KMS-11 (cell line): ENCODE measurements at regions not wholly inside any gene's neighbourhood (a gene's known extent, or its start where the extent isn't known, plus 50 kb on each side); places are given as distances from the start of the nearest gene placed in this dataset.

ENCODE experiments used
- H2AFZ ChIP-seq: fragments of 200-600 bp; sonication (generic); 2 replicates; pipeline ENCODE4 v1.6.1; 2016; ENCODE audit warnings: antibody characterized with exemption, mixed run types, low read depth
- H3K27ac ChIP-seq: fragments of 200-600 bp; sonication (generic); 2 replicates; pipeline ENCODE4 v1.6.1; 2016; ENCODE audit warnings: mild to moderate bottlenecking, mixed run types
- H3K27me3 ChIP-seq: fragments of 200-600 bp; sonication (generic); 2 replicates; pipeline ENCODE4 v1.6.1; 2017; ENCODE audit warnings: mild to moderate bottlenecking, low read depth, mixed run types, moderate library complexity; ENCODE audit not compliant: insufficient read depth
- H3K36me3 ChIP-seq: fragments of 200-600 bp; sonication (generic); 2 replicates; pipeline ENCODE4 v1.6.1; 2017; ENCODE audit warnings: mild to moderate bottlenecking, mixed run types; ENCODE audit not compliant: insufficient read depth
- H3K4me1 ChIP-seq: fragments of 200-600 bp; sonication (generic); 2 replicates; pipeline ENCODE4 v1.6.1; 2016; ENCODE audit warnings: mild to moderate bottlenecking, low read depth, mixed run types; ENCODE audit not compliant: poor library complexity, severe bottlenecking
- H3K4me2 ChIP-seq: fragments of 200-600 bp; sonication (generic); 2 replicates; pipeline ENCODE4 v1.7.0; 2016; ENCODE audit warnings: mild to moderate bottlenecking, mixed run types
- H3K4me3 ChIP-seq: fragments of 200-600 bp; sonication (generic); IDR thresholded peaks from 2 replicates; pipeline ENCODE4 v1.6.1; 2017; ENCODE audit warnings: low read depth, low read length, mixed read lengths; ENCODE audit not compliant: insufficient read depth
- H3K79me2 ChIP-seq: fragments of 200-600 bp; sonication (generic); 2 replicates; pipeline ENCODE4 v1.6.1; 2016; ENCODE audit warnings: low read depth, mixed run types; ENCODE audit not compliant: insufficient read depth
- H3K9ac ChIP-seq: fragments of 200-600 bp; sonication (generic); 2 replicates; pipeline ENCODE4 v1.6.1; 2016; ENCODE audit warnings: mild to moderate bottlenecking, mixed run types
- H4K20me1 ChIP-seq: fragments of 200-600 bp; sonication (generic); 2 replicates; pipeline ENCODE4 v1.6.1; 2016; ENCODE audit warnings: mild to moderate bottlenecking, mixed run types; ENCODE audit not compliant: insufficient read depth
- CTCF ChIP-seq: fragments of 200-600 bp; sonication (generic); conservative IDR thresholded peaks from 2 replicates; pipeline ENCODE4 v1.6.1; 2017; ENCODE audit warnings: low read depth, mild to moderate bottlenecking, antibody characterized with exemption, low read length, moderate library complexity, mixed read lengths

- no peaks in the 10 kb centered on the region for H4K20me1 ChIP-seq
- no peak for TF ChIP-seq CTCF
- no peak overlapping the region for H3K4me3 ChIP-seq
- H3K27me3 ChIP-seq = no peaks in the 10 kb centered on the region
- no peak overlapping the region for H3K27ac ChIP-seq
- no peaks in the 10 kb centered on the region for H3K79me2 ChIP-seq
- no peak overlapping the region for H3K9ac ChIP-seq
- H3K4me1 ChIP-seq = no peaks in the 10 kb centered on the region
- no peaks in the 10 kb centered on the region for H3K36me3 ChIP-seq
- no peak overlapping the region for H2AFZ ChIP-seq
- no peak overlapping the region for H3K4me2 ChIP-seq
These were observed 84.6 kb upstream of the PCDH17 start for GRCh38 chr13:57546942-57547341.

- no peak overlapping the region for H2AFZ ChIP-seq
- no peaks in the 10 kb centered on the region for H3K36me3 ChIP-seq
- H3K27me3 ChIP-seq = no peaks in the 10 kb centered on the region
- no peak overlapping the region for H3K9ac ChIP-seq
- no peak overlapping the region for H3K4me2 ChIP-seq
- H3K27ac ChIP-seq = no peak overlapping the region
- H4K20me1 ChIP-seq = no peaks in the 10 kb centered on the region
- H3K4me1 ChIP-seq = no peaks in the 10 kb centered on the region
- no peaks in the 10 kb centered on the region for H3K79me2 ChIP-seq
- H3K4me3 ChIP-seq = no peak overlapping the region
- no peak for TF ChIP-seq CTCF
These were observed 79.1 kb upstream of the PCDH17 start for GRCh38 chr13:57552437-57552836.

- no peak for TF ChIP-seq CTCF
- Histone ChIP-seq H3K9ac (no peak overlapping the region), H3K4me1 (no peaks in the 10 kb centered on the region)
These were observed 77.6 kb upstream of the PCDH17 start for GRCh38 chr13:57553932-57554331.

GRCh38 chr13:57558051-57558467, 73.5 kb upstream of the PCDH17 start:
- peak; percentile 34; the same call in 1 of the 2 replicates for TF ChIP-seq CTCF
- no peaks in the 10 kb centered on the region for H3K4me1 ChIP-seq
- H3K27me3 ChIP-seq = no peaks in the 10 kb centered on the region
- H3K9ac ChIP-seq = no peak overlapping the region
- no peak overlapping the region for H2AFZ ChIP-seq
- no peaks in the 10 kb centered on the region for H3K79me2 ChIP-seq
- no peak overlapping the region for H3K27ac ChIP-seq
- H3K4me2 ChIP-seq = no peak overlapping the region
- no peaks in the 10 kb centered on the region for H3K36me3 ChIP-seq
- no peaks in the 10 kb centered on the region for H4K20me1 ChIP-seq
- H3K4me3 ChIP-seq = no peak overlapping the region

More at GRCh38 chr13:57553932-57554331, 77.6 kb upstream of the PCDH17 start:
- H3K27me3 ChIP-seq = no peaks in the 10 kb centered on the region
- no peaks in the 10 kb centered on the region for H3K36me3 ChIP-seq
- no peaks in the 10 kb centered on the region for H3K79me2 ChIP-seq
- no peaks in the 10 kb centered on the region for H4K20me1 ChIP-seq
- no peak overlapping the region for H3K27ac ChIP-seq
- no peak overlapping the region for H3K4me3 ChIP-seq
- H2AFZ ChIP-seq = no peak overlapping the region
- H3K4me2 ChIP-seq = no peak overlapping the region
